K562 (cell line): ENCODE measurements at regions not wholly inside any gene's neighbourhood (a gene's known extent, or its start where the extent isn't known, plus 50 kb on each side); places are given as distances from the start of the nearest gene placed in this dataset.

Experiments
- ATAC-seq: fragments of 200-7000 bp; cut with Tn5 transposase; 3 replicates; pipeline ENCODE4 v1.9.1; 2020; ENCODE audit warnings: moderate library complexity
- BruUV-seq: library from RNA; stranded (reverse); fragments of 400-500 nt; replicated peaks from 2 replicates; lab custom pipeline; 2021; lab: Mats Ljungman, UMichigan
- CTCF ChIA-PET: fragments of 300-600 bp; formaldehyde crosslinking; extraction: SDS; loops from one replicate; lab custom pipeline; 2021; ENCODE audit warnings: low intra/inter-chr PET ratio; lab: Yijun Ruan, JAX
- POLR2A ChIA-PET: fragments of 300-600, 350-650 bp; sonication (Branson Sonifier 250); formaldehyde crosslinking; extraction: SDS; loops from one replicate; lab custom pipeline; 2021; ENCODE audit warnings: antibody characterized with exemption, inconsistent platforms; lab: Yijun Ruan, JAX
- DNase-seq, 4 experiments: peaks; one replicate each; pipeline versions ENCODE4 v3.0.0 to v3.0.0-alpha.2; 2011 to 2018; ENCODE audit warnings: low spot score in 3 of 4, mixed read lengths in 3 of 4; ENCODE audit errors: extremely low read depth in 1 of 4
- FAIRE-seq: peaks from 2 replicates; lab custom pipeline; 2011; peaks lifted over from hg19 to GRCh38; lab: Jason Lieb, UNC
- H2AFZ ChIP-seq: 2 replicates; pipeline ENCODE4 v1.6.0; 2011; ENCODE audit warnings: low read depth, low read length, control low read depth, inconsistent platforms
- H3K27ac ChIP-seq: fragments of 200-600 bp; 3 replicates; pipeline ENCODE4 v1.8.0; 2011; ENCODE audit warnings: low read depth, mild to moderate bottlenecking, control low read depth, inconsistent platforms, low read length, moderate library complexity, mixed read lengths; ENCODE audit errors: extremely low read depth
- H3K27me3 ChIP-seq, 2 experiments: fragments of 300-600 bp in 1 of 2; 2 replicates in 1 of 2; 3 replicates in 1 of 2; pipeline versions ENCODE4 v1.6.0 to v1.8.0; 2011; ENCODE audit warnings: inconsistent platforms in 2 of 2, low read length in 2 of 2, mild to moderate bottlenecking in 1 of 2, mixed read lengths in 1 of 2, moderate library complexity in 1 of 2; ENCODE audit not compliant: control insufficient read depth in 2 of 2, insufficient read depth in 2 of 2
- H3K36me3 ChIP-seq: fragments of 300-600 bp; 3 replicates; pipeline ENCODE4 v1.8.0; 2011; ENCODE audit warnings: mild to moderate bottlenecking, low read length, inconsistent platforms; ENCODE audit not compliant: control insufficient read depth, insufficient read depth
- H3K4me1 ChIP-seq, 2 experiments: fragments of 200-600 bp in 1 of 2; replicated peaks in 1 of 2; 2 replicates in 1 of 2; 3 replicates in 1 of 2; pipeline versions ENCODE4 v1.5.1 to v1.8.0; 2011; ENCODE audit warnings: inconsistent platforms in 2 of 2, low read length in 2 of 2, mild to moderate bottlenecking in 1 of 2, mixed read lengths in 1 of 2, moderate library complexity in 1 of 2; ENCODE audit not compliant: control insufficient read depth in 2 of 2, insufficient read depth in 2 of 2
- H3K4me2 ChIP-seq: 2 replicates; pipeline ENCODE4 v1.6.1; 2011; ENCODE audit warnings: low read length, control low read depth, inconsistent platforms, mixed read lengths; ENCODE audit not compliant: insufficient read depth
- H3K4me3 ChIP-seq: fragments of 200-600 bp; sonication (generic), shearing (Covaris generic); 2 replicates; pipeline ENCODE4 v1.5.1; 2016; ENCODE audit warnings: control low read depth, inconsistent platforms
- H3K79me2 ChIP-seq: fragments of 200-600 bp; 3 replicates; pipeline ENCODE4 v1.8.0; 2011; ENCODE audit warnings: low read length, inconsistent platforms; ENCODE audit not compliant: control insufficient read depth, insufficient read depth
- H3K9ac ChIP-seq, 2 experiments: 2 replicates each; pipeline versions ENCODE4 v1.6.0 to v1.6.1; 2011; ENCODE audit warnings: low read depth in 2 of 2, low read length in 2 of 2, control low read depth in 1 of 2, inconsistent platforms in 1 of 2, mild to moderate bottlenecking in 1 of 2, mixed read lengths in 1 of 2; ENCODE audit not compliant: insufficient read depth in 1 of 2
- H3K9me1 ChIP-seq: one replicate; pipeline ENCODE4 v1.6.0; 2011; ENCODE audit warnings: inconsistent platforms, mild to moderate bottlenecking, low read length, moderate library complexity; ENCODE audit not compliant: control insufficient read depth, insufficient read depth
- H3K9me3 ChIP-seq: replicated peaks from 2 replicates; pipeline ENCODE4 v1.5.1; 2011; ENCODE audit warnings: low read depth, low read length, inconsistent platforms; ENCODE audit not compliant: control insufficient read depth, insufficient read depth
- H4K20me1 ChIP-seq: replicated peaks from 2 replicates; pipeline ENCODE4 v1.6.1; 2011; ENCODE audit warnings: low read length, inconsistent platforms, mixed read lengths; ENCODE audit not compliant: control insufficient read depth, insufficient read depth
- BRF2 ChIP-seq: IDR thresholded peaks from 3 replicates; pipeline ENCODE4 v1.6.1; 2011; ENCODE audit warnings: borderline replicate concordance, mild to moderate bottlenecking; ENCODE audit not compliant: insufficient read length, insufficient read depth
- FOSL1 ChIP-seq: fragments of 200-800 bp; sonication (Bioruptor generic); conservative IDR thresholded peaks from 2 replicates; pipeline ENCODE4 v1.6.1; 2016; ENCODE audit warnings: missing genetic modification characterization, missing compliant biosample characterization
- STAT6 ChIP-seq: sonication (generic); formaldehyde crosslinking; IDR thresholded peaks from 2 replicates; pipeline ENCODE4 v1.8.1; 2023; ENCODE audit warnings: mild to moderate bottlenecking, missing genetic modification reagents
- USF2 ChIP-seq: sonication (generic); formaldehyde crosslinking; IDR thresholded peaks from 2 replicates; pipeline ENCODE4 v1.5.0; 2020; ENCODE audit warnings: missing genetic modification reagents
- WHSC1 ChIP-seq: IDR thresholded peaks from one replicate; pipeline ENCODE4 v1.6.1; 2012; ENCODE audit warnings: low read length, control low read depth, inconsistent platforms
- ZBED1 ChIP-seq: IDR thresholded peaks from 2 replicates; pipeline ENCODE4 v1.6.1; 2014
- ZBTB17 ChIP-seq: fragments of 450-650 bp; formaldehyde crosslinking; IDR thresholded peaks from 2 replicates; pipeline ENCODE4 v1.4.0; 2020; ENCODE audit warnings: mild to moderate bottlenecking
- ZEB2 ChIP-seq: fragments of 450-650 bp; IDR thresholded peaks from 2 replicates; pipeline ENCODE4 v1.6.1; 2016
- ZNF239 ChIP-seq: fragments of 250-450 bp; sonication (Bioruptor Pico); IDR thresholded peaks from 2 replicates; pipeline ENCODE4 v1.4.0; 2020; ENCODE audit warnings: mild to moderate bottlenecking
- ZNF316 ChIP-seq: fragments of 450-650 bp; IDR thresholded peaks from 2 replicates; pipeline ENCODE4 v1.6.1; 2016
- ZNF407 ChIP-seq: fragments of 450-650 bp; IDR thresholded peaks from 2 replicates; pipeline ENCODE4 v1.6.1; 2016; ENCODE audit warnings: low read depth
- WGBS: fragments of 100-300 bp; shearing (Covaris generic); methylation state at CpG from one replicate; pipeline ENCODE4 v1.1.6; 2016; ENCODE audit warnings: low coverage, mixed read lengths; ENCODE audit not compliant: insufficient coverage; ENCODE audit errors: missing lambda C conversion rate; 5-methylcytosine and 5-hydroxymethylcytosine counted together
- in situ Hi-C: fragments of 300-500 bp; cut with MboI; formaldehyde crosslinking; loops from 4 replicates; pipeline ENCODE4 v1.15.0; 2018; ENCODE audit warnings: inconsistent platforms, mixed read lengths
- intact Hi-C: fragments of 100-400 bp; cut with micrococcal nuclease; formaldehyde crosslinking; loops from 2 replicates; pipeline ENCODE4 v1.14.2; 2022

- in situ Hi-C loops (no loop called here), intact Hi-C loops (loop anchor here (5.0 to 10.0 kb wide), 2 partner anchors 121 to 647 kb away; no protein-coding TSS in a partner anchor)
- WGBS = 5% methylated on average over 1 of the region's 1 CpG
- no peak overlapping the region for H3K9ac ChIP-seq
- H3K9me1 ChIP-seq = no peaks in the 10 kb centered on the region
- H4K20me1 ChIP-seq = no peaks in the 10 kb centered on the region
- ChIA-PET POLR2A (no interaction called here), CTCF (no interaction called here)
- H3K4me2 ChIP-seq = peak overlapping the region; percentile 5; the same call in 1 of the 2 replicates
- no peaks in the 10 kb centered on the region for H3K27me3 ChIP-seq
- H3K27ac ChIP-seq = no peak overlapping the region; the same call in 2 of the 3 replicates
- H3K9me3 ChIP-seq = no peaks in the 10 kb centered on the region
- DNase-seq (peak in 2 of 4 experiments; percentile 15 to 60), FAIRE-seq (peak; percentile 6), ATAC-seq (0 out of 3 replicates have a peak, but pooled peaks have one; percentile 7)
- no peaks in the 10 kb centered on the region for H3K36me3 ChIP-seq
- H2AFZ ChIP-seq = peak overlapping the region; percentile 89
- no peaks in the 10 kb centered on the region for H3K79me2 ChIP-seq
- H3K4me3 ChIP-seq = no peak overlapping the region
- peaks cover 6 to 42% of the 10 kb centered on the region in 2 experiments; a peak in 4 of 5 replicates for H3K4me1 ChIP-seq
- no TSS peak for BruUV-seq
- no peak for TF ChIP-seq BRF2
- peak; percentile 82 for TF ChIP-seq FOSL1
- TF ChIP-seq ZBTB17 (CRISPR knock-in tag) = no peak
- no peak for TF ChIP-seq ZBED1
- no peak for TF ChIP-seq ZNF316
- no peak for TF ChIP-seq ZNF239 (CRISPR knock-in tag)
- TF ChIP-seq USF2 (CRISPR knock-in tag) = no peak
- no peak for TF ChIP-seq ZEB2
- no peak for TF ChIP-seq STAT6 (CRISPR knock-in tag)
- no peak for TF ChIP-seq WHSC1
- no peak for TF ChIP-seq ZNF407
Measured at GRCh38 chr5:109571785-109572184, 117.9 kb upstream of the MAN2A1 start.
